ENCODE measurements at regions not wholly inside any gene's neighbourhood (a gene's known extent, or its start where the extent isn't known, plus 50 kb on each side); places are given as distances from the start of the nearest gene placed in this dataset.
A peak's percentile ranks its signal among the peaks of the same experiment; 100 is the strongest.

- DNase-seq = no peak
Measured at GRCh38 chr1:43065191-43065590, 106.5 kb upstream of the SLC2A1 start.

GRCh38 chr1:43063394-43064219 lies 104.9 kb upstream of the SLC2A1 start:
- DNase-seq = no peak

DNA sequence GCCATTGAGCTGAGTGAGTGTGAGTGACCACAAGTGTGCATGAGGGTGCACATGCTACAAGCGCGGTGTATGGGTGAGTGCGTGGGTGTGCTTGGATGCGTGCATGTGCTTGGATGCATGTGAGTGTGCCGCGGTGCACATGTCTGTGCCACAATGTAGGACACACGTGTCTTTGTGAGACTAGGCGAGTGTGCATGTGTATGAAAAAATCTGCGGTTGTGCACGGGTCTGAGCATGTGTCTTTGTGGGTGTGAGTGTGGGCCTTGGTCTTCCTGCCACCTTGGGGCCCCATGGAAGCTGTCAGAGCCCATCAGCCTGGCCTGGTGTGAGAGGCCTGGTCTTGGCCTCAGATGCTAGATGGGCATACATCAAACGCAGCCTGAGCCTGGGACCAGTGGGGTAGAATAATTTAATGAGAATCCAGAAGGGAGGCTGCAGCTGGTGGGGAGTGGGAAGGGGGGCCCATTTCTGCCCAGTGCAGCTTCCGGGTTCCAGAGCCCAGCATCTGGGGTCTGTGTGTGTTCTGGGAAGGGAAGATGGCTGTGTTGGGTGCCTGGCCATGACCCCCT lies 103.9 kb upstream of the SLC2A1 start:
- DNase-seq = no peak

DNA sequence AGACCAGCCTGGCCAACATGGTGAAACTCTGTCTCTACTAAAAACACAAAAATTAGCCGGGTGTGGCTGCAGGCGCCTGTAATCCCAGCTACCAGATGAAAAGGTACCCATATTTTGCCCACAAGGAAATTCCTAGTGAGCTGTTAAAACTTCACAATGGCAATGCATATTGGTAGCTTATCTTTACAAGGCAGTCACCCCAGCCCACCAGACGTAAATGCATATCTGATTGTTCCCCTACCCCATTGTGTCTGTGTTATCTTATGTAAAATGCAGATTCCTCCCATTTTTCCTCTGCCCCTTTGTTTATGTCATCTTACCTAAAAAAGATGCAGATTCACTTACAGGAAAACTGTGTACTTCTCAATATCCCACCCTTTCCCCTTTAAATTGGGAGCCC lies 103.1 kb upstream of the SLC2A1 start:
- DNase-seq = no peak

GRCh38 chr1:43059640-43060574 lies 101.2 kb upstream of the SLC2A1 start:
- DNase-seq = no peak

GRCh38 chr1:43058545-43059360 lies 100.1 kb upstream of the SLC2A1 start:
- peak; percentile 67 for DNase-seq

DNA sequence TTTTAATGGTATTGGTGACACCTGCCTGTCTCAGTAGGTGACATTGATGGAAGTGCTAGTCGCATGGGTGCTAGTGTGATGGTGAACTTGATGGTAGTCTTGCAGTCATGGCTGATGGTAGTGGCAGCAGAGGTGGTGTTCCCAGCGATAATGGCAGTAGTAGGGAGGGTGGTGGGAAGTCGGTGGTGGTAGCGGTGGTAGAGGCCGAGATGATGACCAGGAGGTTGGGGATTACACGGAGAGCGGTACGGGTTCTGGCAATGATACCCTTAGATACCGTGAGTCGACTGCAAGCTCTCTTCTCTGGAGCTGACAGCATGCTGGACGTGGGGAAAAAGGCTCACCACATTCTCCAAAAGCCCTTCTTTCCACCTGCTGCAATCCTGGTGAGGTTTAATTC lies 99.4 kb upstream of the SLC2A1 start:
- no peak for DNase-seq

- DNase-seq = no peak
Measured at GRCh38 chr1:43057567-43057966, 98.9 kb upstream of the SLC2A1 start.

DNA sequence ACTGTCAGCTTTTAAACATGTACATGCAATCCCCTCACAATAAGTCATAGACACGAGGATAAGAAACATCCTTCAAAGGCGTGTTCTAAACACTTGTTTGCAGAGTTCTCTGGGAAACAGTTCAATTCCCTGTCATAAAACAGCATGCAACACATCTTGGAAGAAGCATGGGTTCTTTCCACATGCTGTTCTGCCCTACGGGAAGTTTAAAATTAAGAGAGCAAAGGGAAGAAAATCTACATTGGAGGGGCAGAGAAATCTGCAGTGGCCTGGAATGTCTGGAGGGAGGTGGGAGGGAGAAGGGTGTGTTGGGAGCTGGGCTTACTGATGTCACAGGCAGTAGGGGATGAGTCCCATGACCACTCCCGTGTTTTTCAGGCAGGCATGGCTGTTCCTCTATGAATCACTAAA lies 98.3 kb upstream of the SLC2A1 start:
- DNase-seq = no peak

DNA sequence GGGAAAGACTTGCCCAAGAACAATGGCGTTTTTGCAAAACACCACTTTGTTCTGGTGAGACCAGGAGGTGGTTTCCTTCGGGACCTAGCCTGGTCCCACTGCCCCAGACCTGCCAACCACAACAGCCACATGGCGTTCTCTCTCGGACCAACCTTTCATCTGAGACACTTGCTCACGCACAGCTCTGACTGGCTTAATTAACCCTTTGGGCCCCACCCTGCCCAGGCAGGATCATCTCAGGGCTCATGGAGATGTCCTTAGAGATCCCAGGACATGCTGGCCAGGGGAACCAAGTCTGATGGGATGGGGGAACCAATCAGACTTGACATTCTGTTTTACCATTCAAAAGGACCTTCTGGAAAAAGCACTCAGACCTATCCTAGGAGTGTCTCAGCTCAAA lies 97.8 kb upstream of the SLC2A1 start:
- no peak for DNase-seq

GRCh38 chr1:43054961-43055360 lies 96.3 kb upstream of the SLC2A1 start:
- DNase-seq = no peak

GRCh38 chr1:43052786-43053439 lies 94.2 kb upstream of the SLC2A1 start:
- DNase-seq = no peak

- DNase-seq = no peak
Measured at GRCh38 chr1:43052322-43052721, 93.7 kb upstream of the SLC2A1 start.

GRCh38 chr1:43049481-43049880 lies 90.8 kb upstream of the SLC2A1 start:
- no peak for DNase-seq

DNA sequence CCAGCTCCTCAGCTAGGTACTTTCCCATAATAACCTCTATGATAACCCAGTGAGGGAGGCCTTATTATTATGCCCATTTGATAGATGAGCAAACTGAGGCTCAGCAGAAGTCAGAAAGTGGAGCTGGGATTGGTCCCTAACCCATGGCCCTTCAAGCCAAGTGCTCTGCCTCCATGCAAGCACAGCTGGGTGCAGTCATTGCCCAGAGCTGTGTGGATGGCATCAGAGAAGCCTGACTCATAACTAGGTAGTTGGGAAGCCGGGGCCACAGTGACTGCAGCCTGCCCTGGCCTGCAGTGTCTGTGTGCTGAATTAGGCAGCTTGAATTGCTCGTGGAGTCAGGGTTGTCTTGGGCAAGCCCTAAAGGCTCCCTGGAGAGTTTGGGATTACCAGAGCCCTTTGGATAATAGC lies 89.9 kb upstream of the SLC2A1 start:
- no peak for DNase-seq

GRCh38 chr1:43047135-43047534 lies 88.5 kb upstream of the SLC2A1 start:
- no peak for DNase-seq

DNA sequence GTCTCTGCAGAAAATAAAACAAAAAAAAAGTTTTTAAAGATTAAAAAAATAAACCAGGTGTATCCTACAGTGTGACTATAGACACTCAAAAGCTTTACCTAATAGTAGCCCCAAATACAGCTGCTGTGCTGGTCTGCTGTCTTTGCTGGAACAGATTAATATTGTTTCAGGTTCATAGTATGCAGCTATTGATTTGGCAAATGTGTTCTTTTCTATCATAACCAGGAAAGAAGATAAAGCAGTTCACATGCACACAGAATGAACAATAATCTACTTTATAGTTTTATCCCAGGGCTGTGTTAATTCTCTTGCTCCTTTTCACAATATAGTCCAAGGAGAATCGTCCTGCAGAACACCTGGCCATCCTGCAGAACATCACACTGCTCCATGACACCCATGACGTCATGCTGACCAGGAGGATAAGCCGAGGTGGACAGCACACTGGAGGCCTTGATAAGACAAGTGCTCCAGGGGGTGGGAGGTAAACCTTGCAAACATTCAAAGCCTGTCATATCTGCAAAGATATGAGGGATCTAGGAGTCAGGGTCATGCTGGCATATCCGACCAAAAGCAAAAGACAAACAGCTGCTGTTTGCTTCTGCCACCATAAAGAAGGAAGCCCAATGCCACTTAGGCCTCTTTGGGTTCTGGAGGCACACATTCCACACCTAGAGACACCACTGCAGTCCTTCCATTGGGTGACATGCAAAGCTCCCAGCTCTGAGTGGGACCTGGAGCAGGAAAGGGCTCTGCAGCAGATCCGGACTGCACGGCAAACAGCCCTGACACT lies 86.1 kb upstream of the SLC2A1 start:
- DNase-seq = no peak

- no peak for DNase-seq
Measured at GRCh38 chr1:43043695-43044094, 85.0 kb upstream of the SLC2A1 start.

GRCh38 chr1:43042773-43043457 lies 84.2 kb upstream of the SLC2A1 start:
- DNase-seq = no peak

- DNase-seq = no peak
Measured at GRCh38 chr1:43042127-43042526, 83.5 kb upstream of the SLC2A1 start.

- DNase-seq = no peak
Measured at GRCh38 chr1:43041591-43041990, 82.9 kb upstream of the SLC2A1 start.

Data from NCI-H748 treated with DMSO at 0.1 percent for 48 hours (cell line).